ENCODE measurements at regions not wholly inside any gene's neighbourhood (a gene's known extent, or its start where the extent isn't known, plus 50 kb on each side); places are given as distances from the start of the nearest gene placed in this dataset.

DNA sequence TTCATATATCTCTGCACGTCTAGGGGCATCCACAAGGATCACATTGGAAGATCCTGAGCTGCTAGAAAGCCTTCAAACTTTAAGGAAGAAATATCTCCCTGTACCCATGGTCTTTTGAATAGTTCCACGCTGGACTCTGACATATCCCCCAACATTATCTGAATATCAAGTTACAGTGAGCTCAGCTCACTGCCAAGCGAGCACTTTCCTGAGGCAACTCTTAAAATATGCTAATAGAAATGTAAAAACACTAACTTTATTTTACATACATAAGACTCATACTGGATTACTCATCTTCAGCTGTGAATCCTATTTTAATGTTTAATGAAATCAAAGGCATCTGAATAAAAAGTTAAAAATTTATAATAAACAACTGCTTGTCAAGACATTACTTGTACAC is 420.2 kb upstream of the CCDC54 start (continued):
- TF ChIP-seq, protein P1, sequence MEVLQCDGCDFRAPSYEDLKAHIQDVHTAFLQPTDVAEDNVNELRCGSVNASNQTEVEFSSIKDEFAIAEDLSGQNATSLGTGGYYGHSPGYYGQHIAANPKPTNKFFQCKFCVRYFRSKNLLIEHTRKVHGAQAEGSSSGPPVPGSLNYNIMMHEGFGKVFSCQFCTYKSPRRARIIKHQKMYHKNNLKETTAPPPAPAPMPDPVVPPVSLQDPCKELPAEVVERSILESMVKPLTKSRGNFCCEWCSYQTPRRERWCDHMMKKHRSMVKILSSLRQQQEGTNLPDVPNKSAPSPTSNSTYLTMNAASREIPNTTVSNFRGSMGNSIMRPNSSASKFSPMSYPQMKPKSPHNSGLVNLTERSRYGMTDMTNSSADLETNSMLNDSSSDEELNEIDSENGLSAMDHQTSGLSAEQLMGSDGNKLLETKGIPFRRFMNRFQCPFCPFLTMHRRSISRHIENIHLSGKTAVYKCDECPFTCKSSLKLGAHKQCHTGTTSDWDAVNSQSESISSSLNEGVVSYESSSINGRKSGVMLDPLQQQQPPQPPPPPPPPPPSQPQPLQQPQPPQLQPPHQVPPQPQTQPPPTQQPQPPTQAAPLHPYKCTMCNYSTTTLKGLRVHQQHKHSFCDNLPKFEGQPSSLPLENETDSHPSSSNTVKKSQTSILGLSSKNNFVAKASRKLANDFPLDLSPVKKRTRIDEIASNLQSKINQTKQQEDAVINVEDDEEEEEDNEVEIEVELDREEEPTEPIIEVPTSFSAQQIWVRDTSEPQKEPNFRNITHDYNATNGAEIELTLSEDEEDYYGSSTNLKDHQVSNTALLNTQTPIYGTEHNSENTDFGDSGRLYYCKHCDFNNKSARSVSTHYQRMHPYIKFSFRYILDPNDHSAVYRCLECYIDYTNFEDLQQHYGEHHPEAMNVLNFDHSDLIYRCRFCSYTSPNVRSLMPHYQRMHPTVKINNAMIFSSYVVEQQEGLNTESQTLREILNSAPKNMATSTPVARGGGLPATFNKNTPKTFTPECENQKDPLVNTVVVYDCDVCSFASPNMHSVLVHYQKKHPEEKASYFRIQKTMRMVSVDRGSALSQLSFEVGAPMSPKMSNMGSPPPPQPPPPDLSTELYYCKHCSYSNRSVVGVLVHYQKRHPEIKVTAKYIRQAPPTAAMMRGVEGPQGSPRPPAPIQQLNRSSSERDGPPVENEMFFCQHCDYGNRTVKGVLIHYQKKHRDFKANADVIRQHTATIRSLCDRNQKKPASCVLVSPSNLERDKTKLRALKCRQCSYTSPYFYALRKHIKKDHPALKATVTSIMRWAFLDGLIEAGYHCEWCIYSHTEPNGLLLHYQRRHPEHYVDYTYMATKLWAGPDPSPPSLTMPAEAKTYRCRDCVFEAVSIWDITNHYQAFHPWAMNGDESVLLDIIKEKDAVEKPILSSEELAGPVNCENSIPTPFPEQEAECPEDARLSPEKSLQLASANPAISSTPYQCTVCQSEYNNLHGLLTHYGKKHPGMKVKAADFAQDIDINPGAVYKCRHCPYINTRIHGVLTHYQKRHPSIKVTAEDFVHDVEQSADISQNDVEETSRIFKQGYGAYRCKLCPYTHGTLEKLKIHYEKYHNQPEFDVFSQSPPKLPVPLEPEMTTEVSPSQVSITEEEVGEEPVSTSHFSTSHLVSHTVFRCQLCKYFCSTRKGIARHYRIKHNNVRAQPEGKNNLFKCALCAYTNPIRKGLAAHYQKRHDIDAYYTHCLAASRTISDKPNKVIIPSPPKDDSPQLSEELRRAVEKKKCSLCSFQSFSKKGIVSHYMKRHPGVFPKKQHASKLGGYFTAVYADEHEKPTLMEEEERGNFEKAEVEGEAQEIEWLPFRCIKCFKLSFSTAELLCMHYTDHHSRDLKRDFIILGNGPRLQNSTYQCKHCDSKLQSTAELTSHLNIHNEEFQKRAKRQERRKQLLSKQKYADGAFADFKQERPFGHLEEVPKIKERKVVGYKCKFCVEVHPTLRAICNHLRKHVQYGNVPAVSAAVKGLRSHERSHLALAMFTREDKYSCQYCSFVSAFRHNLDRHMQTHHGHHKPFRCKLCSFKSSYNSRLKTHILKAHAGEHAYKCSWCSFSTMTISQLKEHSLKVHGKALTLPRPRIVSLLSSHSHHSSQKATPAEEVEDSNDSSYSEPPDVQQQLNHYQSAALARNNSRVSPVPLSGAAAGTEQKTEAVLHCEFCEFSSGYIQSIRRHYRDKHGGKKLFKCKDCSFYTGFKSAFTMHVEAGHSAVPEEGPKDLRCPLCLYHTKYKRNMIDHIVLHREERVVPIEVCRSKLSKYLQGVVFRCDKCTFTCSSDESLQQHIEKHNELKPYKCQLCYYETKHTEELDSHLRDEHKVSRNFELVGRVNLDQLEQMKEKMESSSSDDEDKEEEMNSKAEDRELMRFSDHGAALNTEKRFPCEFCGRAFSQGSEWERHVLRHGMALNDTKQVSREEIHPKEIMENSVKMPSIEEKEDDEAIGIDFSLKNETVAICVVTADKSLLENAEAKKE (CRISPR knock-in tag; IDR thresholded peaks at IDR 0.05), result no peak
- TF ChIP-seq CREB1 (CRISPR knock-in tag; IDR thresholded peaks at IDR 0.05; ENCODE audit: low read depth) (no peak), STAT1 (IDR thresholded peaks at IDR 0.05; ENCODE audit: unreplicated experiment) (no peak), EZH2 (IDR thresholded peaks at IDR 0.05; ENCODE audit: low read depth, unreplicated experiment) (no peak), JUNB (IDR thresholded peaks at IDR 0.05; ENCODE audit: unreplicated experiment) (no peak), ZNF331 (CRISPR knock-in tag; IDR thresholded peaks at IDR 0.05; ENCODE audit: low read depth) (no peak), NANOG (IDR thresholded peaks at IDR 0.05; ENCODE audit: borderline replicate concordance) (no peak)
- TF ChIP-seq, protein P2, sequence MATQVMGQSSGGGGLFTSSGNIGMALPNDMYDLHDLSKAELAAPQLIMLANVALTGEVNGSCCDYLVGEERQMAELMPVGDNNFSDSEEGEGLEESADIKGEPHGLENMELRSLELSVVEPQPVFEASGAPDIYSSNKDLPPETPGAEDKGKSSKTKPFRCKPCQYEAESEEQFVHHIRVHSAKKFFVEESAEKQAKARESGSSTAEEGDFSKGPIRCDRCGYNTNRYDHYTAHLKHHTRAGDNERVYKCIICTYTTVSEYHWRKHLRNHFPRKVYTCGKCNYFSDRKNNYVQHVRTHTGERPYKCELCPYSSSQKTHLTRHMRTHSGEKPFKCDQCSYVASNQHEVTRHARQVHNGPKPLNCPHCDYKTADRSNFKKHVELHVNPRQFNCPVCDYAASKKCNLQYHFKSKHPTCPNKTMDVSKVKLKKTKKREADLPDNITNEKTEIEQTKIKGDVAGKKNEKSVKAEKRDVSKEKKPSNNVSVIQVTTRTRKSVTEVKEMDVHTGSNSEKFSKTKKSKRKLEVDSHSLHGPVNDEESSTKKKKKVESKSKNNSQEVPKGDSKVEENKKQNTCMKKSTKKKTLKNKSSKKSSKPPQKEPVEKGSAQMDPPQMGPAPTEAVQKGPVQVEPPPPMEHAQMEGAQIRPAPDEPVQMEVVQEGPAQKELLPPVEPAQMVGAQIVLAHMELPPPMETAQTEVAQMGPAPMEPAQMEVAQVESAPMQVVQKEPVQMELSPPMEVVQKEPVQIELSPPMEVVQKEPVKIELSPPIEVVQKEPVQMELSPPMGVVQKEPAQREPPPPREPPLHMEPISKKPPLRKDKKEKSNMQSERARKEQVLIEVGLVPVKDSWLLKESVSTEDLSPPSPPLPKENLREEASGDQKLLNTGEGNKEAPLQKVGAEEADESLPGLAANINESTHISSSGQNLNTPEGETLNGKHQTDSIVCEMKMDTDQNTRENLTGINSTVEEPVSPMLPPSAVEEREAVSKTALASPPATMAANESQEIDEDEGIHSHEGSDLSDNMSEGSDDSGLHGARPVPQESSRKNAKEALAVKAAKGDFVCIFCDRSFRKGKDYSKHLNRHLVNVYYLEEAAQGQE (IDR thresholded peaks at IDR 0.05; ENCODE audit: unreplicated experiment), result no peak
- TF ChIP-seq, protein P3, sequence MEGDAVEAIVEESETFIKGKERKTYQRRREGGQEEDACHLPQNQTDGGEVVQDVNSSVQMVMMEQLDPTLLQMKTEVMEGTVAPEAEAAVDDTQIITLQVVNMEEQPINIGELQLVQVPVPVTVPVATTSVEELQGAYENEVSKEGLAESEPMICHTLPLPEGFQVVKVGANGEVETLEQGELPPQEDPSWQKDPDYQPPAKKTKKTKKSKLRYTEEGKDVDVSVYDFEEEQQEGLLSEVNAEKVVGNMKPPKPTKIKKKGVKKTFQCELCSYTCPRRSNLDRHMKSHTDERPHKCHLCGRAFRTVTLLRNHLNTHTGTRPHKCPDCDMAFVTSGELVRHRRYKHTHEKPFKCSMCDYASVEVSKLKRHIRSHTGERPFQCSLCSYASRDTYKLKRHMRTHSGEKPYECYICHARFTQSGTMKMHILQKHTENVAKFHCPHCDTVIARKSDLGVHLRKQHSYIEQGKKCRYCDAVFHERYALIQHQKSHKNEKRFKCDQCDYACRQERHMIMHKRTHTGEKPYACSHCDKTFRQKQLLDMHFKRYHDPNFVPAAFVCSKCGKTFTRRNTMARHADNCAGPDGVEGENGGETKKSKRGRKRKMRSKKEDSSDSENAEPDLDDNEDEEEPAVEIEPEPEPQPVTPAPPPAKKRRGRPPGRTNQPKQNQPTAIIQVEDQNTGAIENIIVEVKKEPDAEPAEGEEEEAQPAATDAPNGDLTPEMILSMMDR (conservative IDR thresholded peaks at IDR 0.05; ENCODE audit: low read depth in 2 of 2), result no peak

Measured in GM23338 (cell line).